Renal cortex interstitium (tissue), 11 donors: ENCODE measurements at regions not wholly inside any gene's neighbourhood (a gene's known extent, or its start where the extent isn't known, plus 50 kb on each side); places are given as distances from the start of the nearest gene placed in this dataset.

Experiments
- DNase-seq, 11 donors: peaks; one replicate each; pipeline ENCODE4 v3.0.0-alpha.2; 2013; ENCODE audit warnings: low read depth in 9 of 11, low spot score in 4 of 11; ENCODE audit errors: extremely low read depth in 1 of 11

GRCh38 chr22:48676266-48677167 lies 1151.2 kb downstream of the BRD1 start:
- no peak for DNase-seq

DNA sequence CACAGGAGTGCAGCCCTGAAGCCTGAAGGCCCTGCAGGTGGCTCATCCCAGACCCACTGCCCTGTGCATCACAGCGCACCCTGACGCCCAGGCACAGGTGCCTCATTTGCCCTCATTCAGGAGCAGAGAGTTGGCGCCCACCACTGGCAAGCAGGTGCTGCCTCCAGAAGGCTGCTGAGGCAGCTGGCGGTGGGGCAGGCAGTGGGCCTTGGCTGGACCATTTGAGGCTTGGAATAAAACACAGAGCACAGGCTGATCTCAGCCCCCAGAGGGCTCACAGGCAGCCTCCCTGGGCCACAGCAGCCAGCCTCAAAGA lies 1151.9 kb downstream of the BRD1 start:
- DNase-seq = no peak

DNA sequence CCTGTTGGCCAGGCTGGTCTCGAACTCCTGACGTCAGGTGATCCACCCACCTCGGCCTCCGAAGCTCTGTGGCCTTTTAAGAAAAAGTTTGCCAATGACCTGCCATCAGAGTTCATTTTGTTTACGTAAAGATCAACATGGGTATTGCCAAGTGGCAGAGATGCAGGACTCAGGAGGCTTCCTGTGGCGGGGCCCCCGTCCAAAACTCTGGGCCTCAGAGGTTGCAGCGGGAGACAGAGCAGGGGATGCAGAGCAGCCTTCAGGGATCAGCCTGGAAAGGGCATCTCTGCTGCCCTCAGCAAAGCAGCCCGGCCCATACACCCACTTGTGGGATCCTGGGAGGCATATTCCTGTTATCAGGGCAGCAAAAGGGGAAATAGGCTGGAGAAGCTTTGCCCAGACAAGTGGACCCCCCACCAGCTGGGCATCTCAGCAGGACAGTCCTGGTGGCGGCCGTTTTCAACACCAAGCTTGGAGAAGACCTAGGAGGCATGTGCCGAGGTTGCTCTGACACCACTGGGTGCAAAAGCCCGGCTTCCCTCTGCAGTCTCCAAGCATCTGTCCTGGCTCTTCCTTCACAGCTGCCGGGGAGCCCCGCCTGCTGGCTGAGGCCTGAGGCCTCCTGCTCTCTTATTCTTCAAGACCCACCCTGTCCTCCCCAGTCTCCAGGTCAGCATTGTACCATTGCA lies 1152.4 kb downstream of the BRD1 start:
- no peak for DNase-seq

GRCh38 chr22:48673806-48674500 lies 1153.7 kb downstream of the BRD1 start:
- DNase-seq = no peak

DNA sequence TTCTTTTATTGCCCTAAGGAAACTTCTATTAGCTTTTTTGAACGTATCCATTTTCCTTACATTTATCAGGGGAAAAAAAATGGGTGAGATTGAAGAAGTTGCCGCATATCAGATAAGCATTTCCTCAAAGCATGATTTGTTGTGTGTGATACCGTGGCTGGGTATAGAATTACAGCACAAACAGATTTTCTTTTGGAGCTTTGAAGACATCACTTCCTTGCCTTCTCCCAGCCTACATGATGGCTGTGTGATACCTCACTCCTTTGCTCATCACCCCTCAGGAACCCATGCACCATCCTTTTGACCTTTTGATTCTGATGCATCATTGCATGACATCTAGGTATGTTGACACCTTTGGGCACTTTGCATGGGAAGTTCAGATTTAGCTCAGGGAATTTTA lies 1155.3 kb downstream of the BRD1 start:
- DNase-seq = no peak

- peak in 1 of 11 donors; percentile 22 for DNase-seq
Measured at GRCh38 chr22:48670731-48671130, 1156.9 kb downstream of the BRD1 start.

DNA sequence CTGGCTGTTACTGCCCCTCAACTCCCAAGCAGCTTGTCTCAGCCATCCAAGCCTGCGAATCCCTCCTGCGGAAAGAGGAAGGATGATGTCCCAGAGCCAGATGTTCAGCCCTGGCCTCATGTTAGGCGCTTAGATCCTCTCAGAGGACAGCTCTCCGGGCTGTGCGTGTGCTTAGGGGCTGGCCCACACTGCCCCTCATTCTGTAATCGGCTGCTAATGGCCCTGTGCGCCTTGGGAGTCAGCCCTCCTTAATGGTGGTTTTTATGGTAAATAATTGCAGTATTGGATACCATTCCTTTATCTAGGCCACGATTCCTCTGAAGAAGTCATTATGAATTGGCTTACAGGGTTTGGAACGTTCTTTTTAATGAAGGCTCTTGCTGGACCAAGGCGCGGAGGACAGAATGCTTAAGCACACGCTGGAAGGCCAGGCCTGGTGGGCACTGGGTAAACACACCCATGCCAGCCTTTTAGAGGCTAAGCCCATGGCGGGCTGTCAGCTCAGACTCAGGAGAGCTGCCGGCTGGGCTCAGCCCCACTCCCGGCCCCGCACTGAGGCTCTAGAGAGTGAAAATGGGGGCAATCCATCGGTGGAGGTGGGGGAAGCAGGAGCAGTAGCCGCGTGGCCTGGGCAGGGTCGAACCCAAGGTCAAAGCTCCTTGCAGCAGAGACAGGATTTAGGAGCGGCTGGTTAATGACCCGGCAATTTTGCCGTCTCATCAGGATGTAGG lies 1157.5 kb downstream of the BRD1 start:
- DNase-seq = no peak

DNA sequence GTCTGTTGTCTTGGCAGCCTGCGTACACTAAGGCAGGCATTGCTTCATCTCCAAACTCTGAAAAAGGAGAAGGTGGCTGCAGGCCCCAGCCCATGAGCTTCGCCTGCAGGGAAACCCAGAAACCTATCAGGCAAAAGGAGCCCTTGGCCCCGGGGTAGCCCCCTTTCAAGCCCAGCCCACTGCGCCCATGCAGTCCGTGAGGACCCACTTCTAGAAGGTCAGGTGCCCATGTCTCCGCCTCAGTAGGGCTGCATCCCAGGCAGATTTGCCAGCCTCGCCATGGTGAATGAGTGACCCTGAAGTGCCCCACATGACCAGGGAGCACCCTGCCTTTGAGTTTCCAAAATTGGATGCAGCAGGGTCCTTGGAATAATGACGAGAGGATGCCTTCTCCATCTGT lies 1158.4 kb downstream of the BRD1 start:
- no peak for DNase-seq

DNA sequence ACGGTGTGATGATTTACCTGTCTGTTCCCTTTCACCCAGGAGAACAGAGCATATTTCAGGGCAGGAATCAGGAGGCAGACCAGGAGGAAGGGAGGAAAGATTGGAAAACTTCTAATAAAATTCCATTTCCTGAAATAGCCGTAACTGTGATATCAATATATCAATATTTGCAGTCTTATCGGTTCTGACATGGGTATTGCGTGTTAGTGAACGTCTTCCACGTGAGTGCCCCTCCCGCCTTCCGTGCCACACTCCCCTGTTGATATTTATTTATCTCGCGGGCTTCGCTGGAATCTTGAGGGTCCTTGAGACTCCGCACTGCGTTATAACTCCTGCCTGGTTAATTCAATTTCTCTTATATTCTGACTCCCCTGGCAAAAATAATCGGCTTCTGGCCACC lies 1160.4 kb downstream of the BRD1 start:
- no peak for DNase-seq

GRCh38 chr22:48666620-48667019 lies 1161.1 kb downstream of the BRD1 start:
- DNase-seq = no peak

GRCh38 chr22:48665311-48665995 lies 1162.2 kb downstream of the BRD1 start:
- no peak for DNase-seq

- no peak for DNase-seq
Measured at GRCh38 chr22:48664586-48664985, 1163.1 kb downstream of the BRD1 start.

- DNase-seq = no peak
Measured at GRCh38 chr22:48663297-48663696, 1164.4 kb downstream of the BRD1 start.

GRCh38 chr22:48662476-48663135 lies 1165.1 kb downstream of the BRD1 start:
- peak in 1 of 11 donors; percentile 35 for DNase-seq

- no peak for DNase-seq
Measured at GRCh38 chr22:48661984-48662383, 1165.7 kb downstream of the BRD1 start.

GRCh38 chr22:48660790-48661740 lies 1166.6 kb downstream of the BRD1 start:
- no peak for DNase-seq

- DNase-seq = no peak
Measured at GRCh38 chr22:48660104-48660789, 1167.4 kb downstream of the BRD1 start.
